Upper lobe of right lung (tissue), 1 donor: ENCODE measurements at regions not wholly inside any gene's neighbourhood (a gene's known extent, or its start where the extent isn't known, plus 50 kb on each side); places are given as distances from the start of the nearest gene placed in this dataset.
A peak's percentile ranks its signal among the peaks of the same experiment; 100 is the strongest.

Experiments
- ATAC-seq: fragments of 200-7000 bp; cut with Tn5 transposase; one replicate; pipeline ENCODE4 v1.9.1; 2020; ENCODE audit warnings: mild to moderate bottlenecking, moderate library complexity
- DNase-seq: peaks from one replicate; pipeline ENCODE4 v3.0.0-alpha.2; 2020
- H3K27ac ChIP-seq: fragments of 200-600 bp; one replicate; pipeline ENCODE4 v1.8.0; 2022
- H3K27me3 ChIP-seq: fragments of 200-600 bp; one replicate; pipeline ENCODE4 v1.8.0; 2022; ENCODE audit warnings: mild to moderate bottlenecking
- H3K36me3 ChIP-seq: fragments of 200-600 bp; one replicate; pipeline ENCODE4 v1.8.0; 2022
- H3K4me1 ChIP-seq: fragments of 200-600 bp; one replicate; pipeline ENCODE4 v1.8.0; 2022
- H3K4me3 ChIP-seq: fragments of 200-600 bp; one replicate; pipeline ENCODE4 v1.8.0; 2022; ENCODE audit warnings: mild to moderate bottlenecking
- H3K9me3 ChIP-seq: fragments of 200-600 bp; one replicate; pipeline ENCODE4 v1.8.0; 2022
- CTCF ChIP-seq: fragments of 200-600 bp; IDR thresholded peaks from one replicate; pipeline ENCODE4 v1.8.0; 2022; ENCODE audit warnings: antibody characterized with exemption
- intact Hi-C: fragments of 100-400 bp; cut with DNase I; formaldehyde crosslinking; loops from one replicate; pipeline ENCODE4 v1.11.0; 2022
- donor health status: DM: no; HTN: yes; CAD: no; lungs with severe emphysema.

- Histone ChIP-seq H3K36me3 (no peaks in the 10 kb centered on the region), H3K27me3 (no peaks in the 10 kb centered on the region), H3K4me1 (no peaks in the 10 kb centered on the region), H3K27ac (no peak overlapping the region), H3K9me3 (no peaks in the 10 kb centered on the region), H3K4me3 (no peak overlapping the region)
- intact Hi-C loops: no loop called here
- DNase-seq (no peak), ATAC-seq (no peak)
- TF ChIP-seq CTCF: no peak
Observed at GRCh38 chr5:111603446-111603827, 91.1 kb upstream of the STARD4 start.

- Histone ChIP-seq H3K27ac (no peak overlapping the region), H3K4me1 (no peaks in the 10 kb centered on the region), H3K27me3 (no peaks in the 10 kb centered on the region), H3K36me3 (no peaks in the 10 kb centered on the region), H3K9me3 (no peaks in the 10 kb centered on the region), H3K4me3 (no peak overlapping the region)
- intact Hi-C loops: no loop called here
- no peak for TF ChIP-seq CTCF
- no peak for ATAC-seq
- no peak for DNase-seq
Observed at GRCh38 chr5:111602817-111603445, 90.6 kb upstream of the STARD4 start.

GRCh38 chr5:111598996-111599395 lies 86.7 kb upstream of the STARD4 start:
- DNase-seq (no peak), ATAC-seq (no peak)
- H3K27me3 ChIP-seq: no peaks in the 10 kb centered on the region
- intact Hi-C loops: no loop called here
- no peak overlapping the region for H3K27ac ChIP-seq
- H3K9me3 ChIP-seq: no peaks in the 10 kb centered on the region
- no peaks in the 10 kb centered on the region for H3K4me1 ChIP-seq
- no peak for TF ChIP-seq CTCF
- no peaks in the 10 kb centered on the region for H3K36me3 ChIP-seq
- H3K4me3 ChIP-seq: no peak overlapping the region

GRCh38 chr5:111597491-111597890 lies 85.2 kb upstream of the STARD4 start:
- no peaks in the 10 kb centered on the region for H3K36me3 ChIP-seq

GRCh38 chr5:111596705-111597104 lies 84.4 kb upstream of the STARD4 start:
- intact Hi-C loops: no loop called here
- Histone ChIP-seq H3K36me3 (no peaks in the 10 kb centered on the region), H3K27me3 (no peaks in the 10 kb centered on the region), H3K4me3 (no peak overlapping the region), H3K9me3 (no peaks in the 10 kb centered on the region), H3K27ac (no peak overlapping the region), H3K4me1 (no peaks in the 10 kb centered on the region)
- DNase-seq (no peak), ATAC-seq (peak; percentile 17)
- TF ChIP-seq CTCF: no peak

More at GRCh38 chr5:111597491-111597890, 85.2 kb upstream of the STARD4 start:
- Histone ChIP-seq H3K27me3 (no peaks in the 10 kb centered on the region), H3K27ac (no peak overlapping the region), H3K4me3 (no peak overlapping the region), H3K9me3 (no peaks in the 10 kb centered on the region), H3K4me1 (no peaks in the 10 kb centered on the region)
- no peak for DNase-seq
- intact Hi-C loops: no loop called here
- no peak for TF ChIP-seq CTCF
- no peak for ATAC-seq

- TF ChIP-seq CTCF: no peak
- DNase-seq (no peak), ATAC-seq (peak; percentile 21)
- H3K9me3 ChIP-seq: no peaks in the 10 kb centered on the region
- H3K4me3 ChIP-seq: no peak overlapping the region
- H3K36me3 ChIP-seq: no peaks in the 10 kb centered on the region
- no peaks in the 10 kb centered on the region for H3K27me3 ChIP-seq
- no peak overlapping the region for H3K27ac ChIP-seq
- no peaks in the 10 kb centered on the region for H3K4me1 ChIP-seq
- intact Hi-C loops: no loop called here
Observed at GRCh38 chr5:111595425-111595824, 83.1 kb upstream of the STARD4 start.
